ENCODE measurements at regions not wholly inside any gene's neighbourhood (a gene's known extent, or its start where the extent isn't known, plus 50 kb on each side); places are given as distances from the start of the nearest gene placed in this dataset.

GRCh38 chr4:60368986-60369385 lies 831.1 kb upstream of the ADGRL3 start:
- H3K4me3 ChIP-seq: no peak overlapping the region
- Mint-ChIP-seq H3K36me3 (ENCODE audit: low read depth) (no peaks in the 10 kb centered on the region), H3K27me3 (ENCODE audit: insufficient read depth, low read depth, poor library complexity) (no peaks in the 10 kb centered on the region), H3K4me1 (peaks cover 18% of the 10 kb centered on the region), H3K9me3 (no peaks in the 10 kb centered on the region), H3K27ac (no peak overlapping the region), H3K4me3 (no peak overlapping the region)
- H3K27ac ChIP-seq (ENCODE audit: low read depth): no peak overlapping the region
- H3K27me3 ChIP-seq (ENCODE audit: insufficient read depth): no peaks in the 10 kb centered on the region
- no peaks in the 10 kb centered on the region for H4K20me1 ChIP-seq (replicated peaks; ENCODE audit: insufficient read depth)
- H3K36me3 ChIP-seq (ENCODE audit: insufficient read depth): no peaks in the 10 kb centered on the region
- H3F3A ChIP-seq (replicated peaks; ENCODE audit: low read depth): no peaks in the 10 kb centered on the region
- H3K4me2 ChIP-seq: no peak overlapping the region
- DNase-seq (ENCODE audit: low spot score) (no peak), ATAC-seq (no peak)
- TF ChIP-seq STAT1 (IDR thresholded peaks at IDR 0.05; ENCODE audit: unreplicated experiment) (no peak), ZNF462 (CRISPR knock-in tag; IDR thresholded peaks at IDR 0.05) (no peak), CREB1 (CRISPR knock-in tag; IDR thresholded peaks at IDR 0.05; ENCODE audit: low read depth) (no peak), NANOG (IDR thresholded peaks at IDR 0.05; ENCODE audit: borderline replicate concordance) (no peak), EZH2 (IDR thresholded peaks at IDR 0.05; ENCODE audit: low read depth, unreplicated experiment) (no peak), EZH2phosphoT487 (IDR thresholded peaks at IDR 0.05; ENCODE audit: unreplicated experiment) (no peak), ZNF331 (CRISPR knock-in tag; IDR thresholded peaks at IDR 0.05; ENCODE audit: low read depth) (no peak), JUNB (IDR thresholded peaks at IDR 0.05; ENCODE audit: unreplicated experiment) (no peak), CTCF (conservative IDR thresholded peaks at IDR 0.05; ENCODE audit: low read depth in 2 of 2) (no peak), POLR2AphosphoS5 (IDR thresholded peaks at IDR 0.05; ENCODE audit: low read depth) (no peak)
- TF ChIP-seq, protein P1, sequence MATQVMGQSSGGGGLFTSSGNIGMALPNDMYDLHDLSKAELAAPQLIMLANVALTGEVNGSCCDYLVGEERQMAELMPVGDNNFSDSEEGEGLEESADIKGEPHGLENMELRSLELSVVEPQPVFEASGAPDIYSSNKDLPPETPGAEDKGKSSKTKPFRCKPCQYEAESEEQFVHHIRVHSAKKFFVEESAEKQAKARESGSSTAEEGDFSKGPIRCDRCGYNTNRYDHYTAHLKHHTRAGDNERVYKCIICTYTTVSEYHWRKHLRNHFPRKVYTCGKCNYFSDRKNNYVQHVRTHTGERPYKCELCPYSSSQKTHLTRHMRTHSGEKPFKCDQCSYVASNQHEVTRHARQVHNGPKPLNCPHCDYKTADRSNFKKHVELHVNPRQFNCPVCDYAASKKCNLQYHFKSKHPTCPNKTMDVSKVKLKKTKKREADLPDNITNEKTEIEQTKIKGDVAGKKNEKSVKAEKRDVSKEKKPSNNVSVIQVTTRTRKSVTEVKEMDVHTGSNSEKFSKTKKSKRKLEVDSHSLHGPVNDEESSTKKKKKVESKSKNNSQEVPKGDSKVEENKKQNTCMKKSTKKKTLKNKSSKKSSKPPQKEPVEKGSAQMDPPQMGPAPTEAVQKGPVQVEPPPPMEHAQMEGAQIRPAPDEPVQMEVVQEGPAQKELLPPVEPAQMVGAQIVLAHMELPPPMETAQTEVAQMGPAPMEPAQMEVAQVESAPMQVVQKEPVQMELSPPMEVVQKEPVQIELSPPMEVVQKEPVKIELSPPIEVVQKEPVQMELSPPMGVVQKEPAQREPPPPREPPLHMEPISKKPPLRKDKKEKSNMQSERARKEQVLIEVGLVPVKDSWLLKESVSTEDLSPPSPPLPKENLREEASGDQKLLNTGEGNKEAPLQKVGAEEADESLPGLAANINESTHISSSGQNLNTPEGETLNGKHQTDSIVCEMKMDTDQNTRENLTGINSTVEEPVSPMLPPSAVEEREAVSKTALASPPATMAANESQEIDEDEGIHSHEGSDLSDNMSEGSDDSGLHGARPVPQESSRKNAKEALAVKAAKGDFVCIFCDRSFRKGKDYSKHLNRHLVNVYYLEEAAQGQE (IDR thresholded peaks at IDR 0.05; ENCODE audit: unreplicated experiment): no peak
- TF ChIP-seq, protein P2, sequence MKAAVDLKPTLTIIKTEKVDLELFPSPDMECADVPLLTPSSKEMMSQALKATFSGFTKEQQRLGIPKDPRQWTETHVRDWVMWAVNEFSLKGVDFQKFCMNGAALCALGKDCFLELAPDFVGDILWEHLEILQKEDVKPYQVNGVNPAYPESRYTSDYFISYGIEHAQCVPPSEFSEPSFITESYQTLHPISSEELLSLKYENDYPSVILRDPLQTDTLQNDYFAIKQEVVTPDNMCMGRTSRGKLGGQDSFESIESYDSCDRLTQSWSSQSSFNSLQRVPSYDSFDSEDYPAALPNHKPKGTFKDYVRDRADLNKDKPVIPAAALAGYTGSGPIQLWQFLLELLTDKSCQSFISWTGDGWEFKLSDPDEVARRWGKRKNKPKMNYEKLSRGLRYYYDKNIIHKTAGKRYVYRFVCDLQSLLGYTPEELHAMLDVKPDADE (IDR thresholded peaks at IDR 0.05): no peak
- H3K4me1 ChIP-seq (ENCODE audit: insufficient read depth): no peaks in the 10 kb centered on the region
- H3K79me2 ChIP-seq (replicated peaks; ENCODE audit: insufficient read depth): no peaks in the 10 kb centered on the region
- no peak overlapping the region for H2AFZ ChIP-seq
- no peaks in the 10 kb centered on the region for H3K9me2 ChIP-seq (ENCODE audit: insufficient read depth)
